Keratinocyte (primary cell): ENCODE measurements at regions not wholly inside any gene's neighbourhood (a gene's known extent, or its start where the extent isn't known, plus 50 kb on each side); places are given as distances from the start of the nearest gene placed in this dataset.

Source experiments
- DNase-seq: peaks from one replicate; pipeline ENCODE4 v3.0.0-alpha.2; 2011; ENCODE audit warnings: low read depth, missing footprints, low spot score
- FAIRE-seq: peaks from 2 replicates; lab custom pipeline; 2011; peaks lifted over from hg19 to GRCh38; lab: Jason Lieb, UNC
- H2AFZ ChIP-seq: 2 replicates; pipeline ENCODE4 v1.6.0; 2012; ENCODE audit warnings: low read length, control low read depth, inconsistent platforms; ENCODE audit not compliant: control insufficient read depth
- H3K27ac ChIP-seq: 2 replicates; pipeline ENCODE4 v1.5.1; 2011; ENCODE audit warnings: low read length; ENCODE audit not compliant: control insufficient read depth, insufficient read depth
- H3K27me3 ChIP-seq: 3 replicates; pipeline ENCODE4 v1.6.0; 2011; ENCODE audit warnings: low read length; ENCODE audit not compliant: control insufficient read depth, insufficient read depth; ENCODE audit errors: extremely low read depth
- H3K36me3 ChIP-seq, 2 experiments: 2 replicates in 1 of 2; 3 replicates in 1 of 2; pipeline ENCODE4 v1.5.1; 2011; ENCODE audit warnings: low read length in 2 of 2, mild to moderate bottlenecking in 1 of 2; ENCODE audit not compliant: control insufficient read depth in 2 of 2, insufficient read depth in 2 of 2; ENCODE audit errors: extremely low read depth in 1 of 2
- H3K4me1 ChIP-seq: 3 replicates; pipeline ENCODE4 v1.5.1; 2011; ENCODE audit warnings: low read length; ENCODE audit not compliant: control insufficient read depth, insufficient read depth; ENCODE audit errors: extremely low read depth
- H3K4me2 ChIP-seq: 3 replicates; pipeline ENCODE4 v1.6.0; 2011; ENCODE audit warnings: low read depth, low read length; ENCODE audit not compliant: control insufficient read depth, insufficient read depth; ENCODE audit errors: extremely low read depth
- H3K4me3 ChIP-seq, 3 experiments: fragments of 200-600 bp in 1 of 3; sonication (generic) in 1 of 3; 2 replicates in 2 of 3; 3 replicates in 1 of 3; pipeline ENCODE4 v1.5.1; 2011 to 2016; ENCODE audit warnings: low read length in 3 of 3, mild to moderate bottlenecking in 3 of 3, control low read depth in 2 of 3, inconsistent platforms in 1 of 3, low read depth in 1 of 3, mixed read lengths in 1 of 3, mixed run types in 1 of 3, moderate library complexity in 1 of 3; ENCODE audit not compliant: control insufficient read depth in 2 of 3, insufficient read depth in 2 of 3; ENCODE audit errors: extremely low read depth in 1 of 3
- H3K79me2 ChIP-seq: 2 replicates; pipeline ENCODE4 v1.6.0; 2012; ENCODE audit warnings: low read length; ENCODE audit not compliant: control insufficient read depth, insufficient read depth
- H3K9ac ChIP-seq: 3 replicates; pipeline ENCODE4 v1.6.0; 2011; ENCODE audit warnings: low read length; ENCODE audit not compliant: control insufficient read depth, insufficient read depth; ENCODE audit errors: extremely low read depth
- H3K9me1 ChIP-seq: 3 replicates; pipeline ENCODE4 v1.6.0; 2011; ENCODE audit warnings: low read length; ENCODE audit not compliant: control insufficient read depth, insufficient read depth; ENCODE audit errors: extremely low read depth
- H3K9me3 ChIP-seq: 2 replicates; pipeline ENCODE4 v1.5.1; 2012; ENCODE audit warnings: low read depth, low read length; ENCODE audit not compliant: control insufficient read depth
- H4K20me1 ChIP-seq: 3 replicates; pipeline ENCODE4 v1.6.0; 2011; ENCODE audit warnings: low read length; ENCODE audit not compliant: control insufficient read depth, insufficient read depth; ENCODE audit errors: extremely low read depth
- EZH2 ChIP-seq: IDR thresholded peaks from one replicate; pipeline ENCODE4 v1.6.1; 2012; ENCODE audit warnings: inconsistent platforms, mild to moderate bottlenecking, low read length, moderate library complexity
- dilution Hi-C: fragments of 300-500 bp; cut with MboI; formaldehyde crosslinking; loops from one replicate; pipeline ENCODE4 v1.7.0; 2020; ENCODE audit warnings: low sequenced_read_pairs; ENCODE audit not compliant: extremely low pct_ligation_motif_present
- TF ChIP-seq, protein P1 (sequence below), 3 experiments: IDR thresholded peaks in 1 of 3; conservative IDR thresholded peaks in 1 of 3; optimal IDR thresholded peaks in 1 of 3; 2 replicates in 2 of 3; 3 replicates in 1 of 3; pipeline versions ENCODE3 to v1.5.1; 2011; ENCODE audit warnings: low read length in 3 of 3, mild to moderate bottlenecking in 3 of 3, moderate library complexity in 2 of 3, control low read depth in 1 of 3, inconsistent platforms in 1 of 3; ENCODE audit not compliant: insufficient read depth in 2 of 3; ENCODE audit errors: extremely low read depth in 1 of 3

DNA sequence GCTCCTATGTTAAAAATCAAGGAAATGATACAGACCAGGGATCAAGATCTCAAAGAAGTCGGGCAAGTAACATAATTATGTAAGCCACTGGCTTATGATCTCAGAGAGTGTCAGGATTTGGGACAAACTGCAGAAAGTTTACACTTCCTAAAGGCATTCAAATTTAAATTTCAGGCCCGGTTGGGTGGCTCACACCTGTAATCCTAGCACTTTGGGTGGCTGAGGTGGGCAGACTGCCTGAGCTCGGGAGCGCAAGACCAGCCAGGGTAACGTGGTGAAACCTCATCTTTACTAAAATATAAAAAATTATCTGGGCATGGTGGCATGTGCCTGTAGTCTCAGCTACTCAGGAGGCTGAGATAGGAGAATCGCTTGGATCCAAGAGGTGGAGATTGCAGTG lies 124.4 kb upstream of the UBE2E2 start:
- H3K4me3 ChIP-seq, result no peak overlapping the region
- dilution Hi-C loops, result no loop called here
- TF ChIP-seq, protein P1, sequence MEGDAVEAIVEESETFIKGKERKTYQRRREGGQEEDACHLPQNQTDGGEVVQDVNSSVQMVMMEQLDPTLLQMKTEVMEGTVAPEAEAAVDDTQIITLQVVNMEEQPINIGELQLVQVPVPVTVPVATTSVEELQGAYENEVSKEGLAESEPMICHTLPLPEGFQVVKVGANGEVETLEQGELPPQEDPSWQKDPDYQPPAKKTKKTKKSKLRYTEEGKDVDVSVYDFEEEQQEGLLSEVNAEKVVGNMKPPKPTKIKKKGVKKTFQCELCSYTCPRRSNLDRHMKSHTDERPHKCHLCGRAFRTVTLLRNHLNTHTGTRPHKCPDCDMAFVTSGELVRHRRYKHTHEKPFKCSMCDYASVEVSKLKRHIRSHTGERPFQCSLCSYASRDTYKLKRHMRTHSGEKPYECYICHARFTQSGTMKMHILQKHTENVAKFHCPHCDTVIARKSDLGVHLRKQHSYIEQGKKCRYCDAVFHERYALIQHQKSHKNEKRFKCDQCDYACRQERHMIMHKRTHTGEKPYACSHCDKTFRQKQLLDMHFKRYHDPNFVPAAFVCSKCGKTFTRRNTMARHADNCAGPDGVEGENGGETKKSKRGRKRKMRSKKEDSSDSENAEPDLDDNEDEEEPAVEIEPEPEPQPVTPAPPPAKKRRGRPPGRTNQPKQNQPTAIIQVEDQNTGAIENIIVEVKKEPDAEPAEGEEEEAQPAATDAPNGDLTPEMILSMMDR (optimal IDR thresholded peaks at IDR 0.05 in 1 of 3, IDR thresholded peaks at IDR 0.05 in 1 of 3, conservative IDR thresholded peaks at IDR 0.05 in 1 of 3; ENCODE audit: extremely low read depth in 1 of 3, insufficient read depth in 2 of 3, low read length in 3 of 3), result no peak
- TF ChIP-seq EZH2, result no peak
- no peak overlapping the region for H3K27ac ChIP-seq
- H3K36me3 ChIP-seq, result no peaks in the 10 kb centered on the region
- no peak overlapping the region for H3K9ac ChIP-seq
- H3K9me1 ChIP-seq, result no peaks in the 10 kb centered on the region
- peaks cover 9% of the 10 kb centered on the region for H3K27me3 ChIP-seq
- FAIRE-seq (no peak), DNase-seq (no peak)
- no peak overlapping the region for H2AFZ ChIP-seq
- no peaks in the 10 kb centered on the region for H3K9me3 ChIP-seq
- no peaks in the 10 kb centered on the region for H4K20me1 ChIP-seq
- peaks cover 4% of the 10 kb centered on the region for H3K4me1 ChIP-seq
- H3K4me2 ChIP-seq, result no peak overlapping the region
- H3K79me2 ChIP-seq, result no peaks in the 10 kb centered on the region

DNA sequence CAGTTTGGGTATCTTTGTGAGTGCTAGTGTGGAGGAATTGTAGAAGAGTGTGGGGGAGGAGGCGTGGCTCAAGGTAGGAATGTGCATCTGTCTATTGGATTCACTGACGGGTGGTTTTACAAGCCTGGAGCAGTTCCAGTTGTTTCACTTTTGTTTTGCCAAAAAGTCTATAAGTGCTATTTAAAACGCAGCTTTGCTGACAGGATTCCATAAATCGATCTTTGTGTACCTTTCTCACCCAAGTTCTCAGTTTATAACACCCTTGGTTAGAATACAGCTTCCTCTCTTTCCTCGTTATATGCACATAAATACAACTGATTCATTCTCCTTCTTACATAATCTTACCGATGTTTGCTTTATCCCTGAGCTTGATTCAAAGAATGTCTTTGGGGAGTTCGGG lies 123.2 kb upstream of the UBE2E2 start:
- peak overlapping the region; percentile 81 for H3K4me2 ChIP-seq

More for the DNA sequence above, 123.2 kb upstream of the UBE2E2 start:
- no peaks in the 10 kb centered on the region for H3K27me3 ChIP-seq
- no peaks in the 10 kb centered on the region for H3K9me1 ChIP-seq
- H3K79me2 ChIP-seq, result no peaks in the 10 kb centered on the region
- H3K9me3 ChIP-seq, result no peaks in the 10 kb centered on the region
- no peaks in the 10 kb centered on the region for H3K36me3 ChIP-seq
- peak overlapping the region; percentile 50 for H2AFZ ChIP-seq
- no peak overlapping the region for H3K9ac ChIP-seq
- H4K20me1 ChIP-seq, result no peaks in the 10 kb centered on the region
- H3K4me3 ChIP-seq, result peak overlapping the region; percentile 10 to 58 (median 54)
- H3K27ac ChIP-seq, result no peak overlapping the region
- FAIRE-seq (peak; percentile 53), DNase-seq (no peak)
- peaks cover 4% of the 10 kb centered on the region for H3K4me1 ChIP-seq
- TF ChIP-seq EZH2, result no peak
- TF ChIP-seq, protein P1 (optimal IDR thresholded peaks at IDR 0.05 in 1 of 3, IDR thresholded peaks at IDR 0.05 in 1 of 3, conservative IDR thresholded peaks at IDR 0.05 in 1 of 3; ENCODE audit: extremely low read depth in 1 of 3, insufficient read depth in 2 of 3, low read length in 3 of 3), result no peak
- dilution Hi-C loops, result no loop called here
